ENCODE measurements at regions not wholly inside any gene's neighbourhood (a gene's known extent, or its start where the extent isn't known, plus 50 kb on each side); places are given as distances from the start of the nearest gene placed in this dataset.
A peak's percentile ranks its signal among the peaks of the same experiment; 100 is the strongest.

GRCh38 chr14:56487761-56488160 is 91.8 kb upstream of the TMEM260 start:
- H3K4me3 Mint-ChIP-seq (ENCODE audit: low read depth): no peak overlapping the region
- H3K4me1 Mint-ChIP-seq (ENCODE audit: low read depth): peaks cover 2% of the 10 kb centered on the region
- no peaks in the 10 kb centered on the region for H3K36me3 Mint-ChIP-seq (ENCODE audit: insufficient read depth)
- H3K27ac Mint-ChIP-seq: no peak overlapping the region
- H3K27me3 Mint-ChIP-seq: peaks cover 16% of the 10 kb centered on the region
- TF ChIP-seq CTCF (IDR thresholded peaks at IDR 0.05; ENCODE audit: unreplicated experiment): no peak
- no peak for DNase-seq (ENCODE audit: low spot score, unreplicated experiment)
- no peaks in the 10 kb centered on the region for H3K9me3 Mint-ChIP-seq (ENCODE audit: low read depth)

DNA sequence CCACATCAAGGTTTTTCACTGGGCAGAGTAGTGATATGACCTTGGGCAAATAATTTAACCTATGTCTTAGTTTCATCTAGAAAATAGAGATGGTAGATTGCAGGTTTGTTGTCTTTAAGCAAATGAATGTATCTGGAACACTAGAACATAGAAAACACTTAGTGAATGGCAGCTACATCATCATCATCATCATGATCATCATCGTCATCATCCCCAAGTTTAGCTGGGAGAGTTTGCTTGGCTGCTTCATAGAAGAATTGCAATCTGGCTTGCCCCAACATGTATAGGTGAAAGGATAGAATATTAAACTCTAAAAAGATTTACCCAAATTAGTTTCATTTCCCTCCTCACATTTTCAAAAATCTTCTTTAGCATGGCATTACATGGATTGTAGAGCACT is 91.3 kb upstream of the TMEM260 start:
- Mint-ChIP-seq H3K4me1 (ENCODE audit: low read depth) (peaks cover 2% of the 10 kb centered on the region), H3K36me3 (ENCODE audit: insufficient read depth) (no peaks in the 10 kb centered on the region), H3K27ac (no peak overlapping the region), H3K9me3 (ENCODE audit: low read depth) (no peaks in the 10 kb centered on the region), H3K27me3 (peaks cover 20% of the 10 kb centered on the region), H3K4me3 (ENCODE audit: low read depth) (no peak overlapping the region)
- TF ChIP-seq CTCF (IDR thresholded peaks at IDR 0.05; ENCODE audit: unreplicated experiment): no peak
- DNase-seq (ENCODE audit: low spot score, unreplicated experiment): no peak

GRCh38 chr14:56490379-56490778 is 89.2 kb upstream of the TMEM260 start:
- peak; percentile 69 for TF ChIP-seq CTCF (IDR thresholded peaks at IDR 0.05; ENCODE audit: unreplicated experiment)
- Mint-ChIP-seq H3K27me3 (peaks cover 21% of the 10 kb centered on the region), H3K4me1 (ENCODE audit: low read depth) (peaks cover 2% of the 10 kb centered on the region), H3K4me3 (ENCODE audit: low read depth) (no peak overlapping the region), H3K9me3 (ENCODE audit: low read depth) (no peaks in the 10 kb centered on the region), H3K27ac (no peak overlapping the region), H3K36me3 (ENCODE audit: insufficient read depth) (no peaks in the 10 kb centered on the region)
- DNase-seq (ENCODE audit: low spot score, unreplicated experiment): no peak

DNA sequence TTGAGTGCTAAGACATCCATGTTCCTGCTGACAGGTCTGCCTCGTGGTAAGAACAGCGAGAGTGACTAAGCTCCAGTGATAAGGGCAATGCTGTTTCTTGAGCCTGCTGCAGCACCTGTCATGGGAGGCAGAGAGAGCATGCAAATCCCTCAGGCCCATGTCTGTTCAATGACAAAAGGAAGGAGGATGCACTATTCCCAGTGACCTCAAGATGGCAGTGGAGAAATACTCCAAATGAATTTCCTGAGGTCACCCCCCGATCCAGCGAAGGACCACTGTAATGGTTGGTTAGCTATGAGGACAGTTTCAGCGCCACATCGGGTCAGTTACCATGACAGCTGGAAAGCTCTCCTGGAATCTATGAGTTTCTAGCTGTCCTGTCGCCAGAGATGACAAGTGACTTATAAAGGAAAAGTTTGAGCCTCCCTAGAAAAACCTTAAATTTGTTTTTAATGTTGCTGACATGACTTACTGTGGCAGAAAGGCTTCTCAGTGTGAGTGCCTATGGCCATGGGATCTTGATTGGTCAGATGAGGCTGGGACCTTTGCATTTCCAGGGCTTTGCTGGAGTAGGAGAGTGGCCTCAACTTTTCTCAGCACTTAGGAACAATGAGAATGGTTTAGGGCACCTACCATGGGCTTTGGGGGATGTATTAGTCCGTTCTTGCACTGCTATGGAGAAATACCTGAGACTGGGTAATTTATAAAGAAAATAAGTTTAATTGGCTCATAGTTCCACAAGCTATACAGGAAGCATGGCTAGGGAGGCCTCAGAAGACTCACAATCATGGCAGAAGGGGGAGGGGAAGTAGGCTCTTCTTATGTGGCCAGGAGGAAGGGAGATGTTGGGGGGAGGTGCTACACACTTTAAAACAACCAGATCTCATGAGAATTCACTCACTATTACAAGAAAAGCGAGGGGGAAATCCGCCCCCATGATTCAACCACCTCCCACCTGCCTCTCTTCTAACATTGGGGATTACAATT is 88.0 kb upstream of the TMEM260 start:
- Mint-ChIP-seq H3K27me3 (peaks cover 21% of the 10 kb centered on the region), H3K4me1 (ENCODE audit: low read depth) (peaks cover 2% of the 10 kb centered on the region), H3K9me3 (ENCODE audit: low read depth) (no peaks in the 10 kb centered on the region), H3K27ac (no peak overlapping the region), H3K4me3 (ENCODE audit: low read depth) (no peak overlapping the region), H3K36me3 (ENCODE audit: insufficient read depth) (no peaks in the 10 kb centered on the region)
- peak; percentile 50 for DNase-seq (ENCODE audit: low spot score, unreplicated experiment)
- peak; percentile 69 for TF ChIP-seq CTCF (IDR thresholded peaks at IDR 0.05; ENCODE audit: unreplicated experiment)

GRCh38 chr14:56494167-56494566 is 85.4 kb upstream of the TMEM260 start:
- Mint-ChIP-seq H3K27me3 (peaks cover 21% of the 10 kb centered on the region), H3K36me3 (ENCODE audit: insufficient read depth) (no peaks in the 10 kb centered on the region), H3K9me3 (ENCODE audit: low read depth) (no peaks in the 10 kb centered on the region), H3K27ac (no peak overlapping the region), H3K4me1 (ENCODE audit: low read depth) (peaks cover 2% of the 10 kb centered on the region), H3K4me3 (ENCODE audit: low read depth) (no peak overlapping the region)
- no peak for DNase-seq (ENCODE audit: low spot score, unreplicated experiment)
- TF ChIP-seq CTCF (IDR thresholded peaks at IDR 0.05; ENCODE audit: unreplicated experiment): no peak

Measured in progenitor cell of endocrine pancreas (in vitro differentiated cells).